ENCODE measurements at regions not wholly inside any gene's neighbourhood (a gene's known extent, or its start where the extent isn't known, plus 50 kb on each side); places are given as distances from the start of the nearest gene placed in this dataset.

- TF ChIP-seq, protein P1, sequence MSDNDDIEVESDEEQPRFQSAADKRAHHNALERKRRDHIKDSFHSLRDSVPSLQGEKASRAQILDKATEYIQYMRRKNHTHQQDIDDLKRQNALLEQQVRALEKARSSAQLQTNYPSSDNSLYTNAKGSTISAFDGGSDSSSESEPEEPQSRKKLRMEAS (IDR thresholded peaks at IDR 0.05; ENCODE audit: insufficient read depth, insufficient read length): no peak
- TF ChIP-seq FOS (IDR thresholded peaks at IDR 0.05; ENCODE audit: borderline replicate concordance, insufficient read depth, low read length) (no peak), CTCF (IDR thresholded peaks at IDR 0.05; ENCODE audit: extremely low read depth in 1 of 2, insufficient read depth in 1 of 2, low read depth in 1 of 2, low read length in 2 of 2) (no peak), EZH2 (IDR thresholded peaks at IDR 0.05; ENCODE audit: borderline replicate concordance, low read depth, low read length, severe bottlenecking) (no peak), POLR2AphosphoS5 (IDR thresholded peaks at IDR 0.05; ENCODE audit: insufficient read depth, low read depth, low read length) (no peak)
These were observed 126.2 kb downstream of the TMEM18 start for GRCh38 chr2:550860-551567.

All from endothelial cell of umbilical vein (primary cell).